Vagina (tissue), 2 donors: ENCODE measurements at regions not wholly inside any gene's neighbourhood (a gene's known extent, or its start where the extent isn't known, plus 50 kb on each side); places are given as distances from the start of the nearest gene placed in this dataset.

Source experiments
- DNase-seq, 2 donors: peaks; one replicate each; pipeline ENCODE4 v3.0.0-alpha.2; 2017; ENCODE audit errors: extremely low spot score in 2 of 2
- H3K27ac ChIP-seq: fragments of 200-600 bp; sonication (generic); one replicate; pipeline ENCODE4 v1.5.1; 2019
- H3K27me3 ChIP-seq: fragments of 200-600 bp; sonication (generic); one replicate; pipeline ENCODE4 v1.5.1; 2019
- H3K36me3 ChIP-seq, 2 donors: fragments of 200-600 bp; sonication (generic); one replicate each; pipeline ENCODE4 v1.5.1; 2017 to 2019
- H3K4me1 ChIP-seq: fragments of 200-600 bp; sonication (generic); one replicate; pipeline ENCODE4 v1.5.1; 2019
- H3K4me3 ChIP-seq, 2 donors: fragments of 200-600 bp; sonication (generic); 1 replicate in 1 of 2; 2 replicates in 1 of 2; pipeline ENCODE4 v1.5.1; 2016 to 2019
- H3K9me3 ChIP-seq: fragments of 200-600 bp; sonication (generic); one replicate; pipeline ENCODE4 v1.5.1; 2019
- POLR2A ChIP-seq, 2 donors: fragments of 450-650 bp; IDR thresholded peaks; one replicate each; pipeline ENCODE4 v1.6.1; 2017; ENCODE audit warnings: antibody characterized with exemption in 2 of 2, mild to moderate bottlenecking in 2 of 2, moderate library complexity in 2 of 2
- POLR2AphosphoS5 ChIP-seq, 2 donors: sonication (generic); formaldehyde crosslinking; IDR thresholded peaks; one replicate each; pipeline ENCODE4 v1.9.0; 2017; ENCODE audit warnings: antibody characterized with exemption in 2 of 2, mild to moderate bottlenecking in 2 of 2, low read depth in 1 of 2; ENCODE audit not compliant: insufficient read depth in 1 of 2
- intact Hi-C: fragments of 100-400 bp; cut with DNase I; formaldehyde crosslinking; loops from one replicate; pipeline ENCODE4 v1.15.1; 2023
- TF ChIP-seq, protein P1 (sequence below), 3 experiments: fragments of 450-650 bp in 2 of 3; fragments of 200-600 bp in 1 of 3; sonication (generic) in 1 of 3; IDR thresholded peaks; one replicate each; pipeline ENCODE4 v1.5.1; 2017 to 2019; ENCODE audit warnings: antibody characterized with exemption in 3 of 3, mild to moderate bottlenecking in 2 of 3, moderate library complexity in 2 of 3

DNA sequence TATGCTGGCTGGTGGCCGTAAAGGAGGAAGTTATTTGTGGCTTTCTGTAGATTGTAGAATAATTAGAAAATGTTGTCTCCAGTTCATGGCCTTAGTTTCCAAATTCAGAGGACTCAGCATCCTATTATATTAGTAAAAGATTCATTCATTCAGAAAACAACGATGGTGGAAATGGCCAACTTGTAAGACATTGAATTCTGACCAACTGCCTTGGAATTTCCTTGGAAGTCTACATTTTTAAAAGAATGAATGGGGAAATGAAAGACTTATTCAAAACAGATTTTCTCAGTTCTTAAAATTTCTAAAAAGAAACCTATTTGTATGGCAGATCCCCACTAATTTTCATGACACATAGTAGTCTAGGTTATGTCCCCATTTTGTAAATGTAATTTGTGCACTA, 561.5 kb downstream of the ANKRD50 start:
- H3K36me3 ChIP-seq, result no peaks in the 10 kb centered on the region
- DNase-seq, result no peak
- intact Hi-C loops, result no loop called here

DNA sequence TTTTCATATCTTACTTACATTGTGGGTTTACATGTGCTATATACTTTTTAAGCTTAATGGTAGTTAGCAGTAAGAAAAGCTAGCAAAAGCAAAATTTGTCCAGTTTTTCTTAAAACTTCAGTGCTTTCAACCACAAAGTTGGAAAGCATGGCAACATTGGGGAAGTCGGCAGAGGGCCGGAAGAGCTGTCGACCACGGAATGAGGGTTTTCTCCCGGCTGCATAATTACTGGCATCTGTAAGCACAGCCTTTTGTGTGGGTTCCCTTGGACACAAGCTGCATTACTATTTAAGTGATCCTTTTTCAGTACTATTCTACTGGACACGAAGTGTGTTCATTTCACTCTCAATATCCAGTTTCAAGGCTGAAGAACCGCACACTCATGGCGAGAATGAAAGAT, 560.4 kb downstream of the ANKRD50 start:
- TF ChIP-seq, protein P1, sequence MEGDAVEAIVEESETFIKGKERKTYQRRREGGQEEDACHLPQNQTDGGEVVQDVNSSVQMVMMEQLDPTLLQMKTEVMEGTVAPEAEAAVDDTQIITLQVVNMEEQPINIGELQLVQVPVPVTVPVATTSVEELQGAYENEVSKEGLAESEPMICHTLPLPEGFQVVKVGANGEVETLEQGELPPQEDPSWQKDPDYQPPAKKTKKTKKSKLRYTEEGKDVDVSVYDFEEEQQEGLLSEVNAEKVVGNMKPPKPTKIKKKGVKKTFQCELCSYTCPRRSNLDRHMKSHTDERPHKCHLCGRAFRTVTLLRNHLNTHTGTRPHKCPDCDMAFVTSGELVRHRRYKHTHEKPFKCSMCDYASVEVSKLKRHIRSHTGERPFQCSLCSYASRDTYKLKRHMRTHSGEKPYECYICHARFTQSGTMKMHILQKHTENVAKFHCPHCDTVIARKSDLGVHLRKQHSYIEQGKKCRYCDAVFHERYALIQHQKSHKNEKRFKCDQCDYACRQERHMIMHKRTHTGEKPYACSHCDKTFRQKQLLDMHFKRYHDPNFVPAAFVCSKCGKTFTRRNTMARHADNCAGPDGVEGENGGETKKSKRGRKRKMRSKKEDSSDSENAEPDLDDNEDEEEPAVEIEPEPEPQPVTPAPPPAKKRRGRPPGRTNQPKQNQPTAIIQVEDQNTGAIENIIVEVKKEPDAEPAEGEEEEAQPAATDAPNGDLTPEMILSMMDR (IDR thresholded peaks at IDR 0.05), result no peak
- TF ChIP-seq POLR2AphosphoS5 (IDR thresholded peaks at IDR 0.05; ENCODE audit: insufficient read depth in 1 of 2, low read depth in 1 of 2) (no peak), POLR2A (IDR thresholded peaks at IDR 0.05) (no peak)
- intact Hi-C loops, result no loop called here
- Histone ChIP-seq H3K4me3 (no peak overlapping the region), H3K27me3 (no peaks in the 10 kb centered on the region), H3K27ac (no peak overlapping the region), H3K9me3 (no peaks in the 10 kb centered on the region), H3K4me1 (no peaks in the 10 kb centered on the region), H3K36me3 (no peaks in the 10 kb centered on the region)
- no peak for DNase-seq

More for the DNA sequence above, 561.5 kb downstream of the ANKRD50 start:
- H3K27me3 ChIP-seq, result no peaks in the 10 kb centered on the region
- H3K27ac ChIP-seq, result no peak overlapping the region
- no peaks in the 10 kb centered on the region for H3K4me1 ChIP-seq
- no peak overlapping the region for H3K4me3 ChIP-seq
- H3K9me3 ChIP-seq, result no peaks in the 10 kb centered on the region
- TF ChIP-seq, protein P1 (IDR thresholded peaks at IDR 0.05), result no peak
- TF ChIP-seq POLR2AphosphoS5 (IDR thresholded peaks at IDR 0.05; ENCODE audit: insufficient read depth in 1 of 2, low read depth in 1 of 2) (no peak), POLR2A (IDR thresholded peaks at IDR 0.05) (no peak)

GRCh38 chr4:124155239-124155638, 557.3 kb downstream of the ANKRD50 start:
- no peak overlapping the region for H3K4me3 ChIP-seq
- no peak overlapping the region for H3K27ac ChIP-seq
- TF ChIP-seq, protein P1 (IDR thresholded peaks at IDR 0.05), result no peak
- TF ChIP-seq POLR2A (IDR thresholded peaks at IDR 0.05), result no peak
- no peak for TF ChIP-seq POLR2AphosphoS5 (IDR thresholded peaks at IDR 0.05; ENCODE audit: insufficient read depth in 1 of 2, low read depth in 1 of 2)
- intact Hi-C loops, result no loop called here
- no peaks in the 10 kb centered on the region for H3K36me3 ChIP-seq
- H3K27me3 ChIP-seq, result no peaks in the 10 kb centered on the region
- DNase-seq, result no peak
- no peaks in the 10 kb centered on the region for H3K4me1 ChIP-seq
- H3K9me3 ChIP-seq, result no peaks in the 10 kb centered on the region

DNA sequence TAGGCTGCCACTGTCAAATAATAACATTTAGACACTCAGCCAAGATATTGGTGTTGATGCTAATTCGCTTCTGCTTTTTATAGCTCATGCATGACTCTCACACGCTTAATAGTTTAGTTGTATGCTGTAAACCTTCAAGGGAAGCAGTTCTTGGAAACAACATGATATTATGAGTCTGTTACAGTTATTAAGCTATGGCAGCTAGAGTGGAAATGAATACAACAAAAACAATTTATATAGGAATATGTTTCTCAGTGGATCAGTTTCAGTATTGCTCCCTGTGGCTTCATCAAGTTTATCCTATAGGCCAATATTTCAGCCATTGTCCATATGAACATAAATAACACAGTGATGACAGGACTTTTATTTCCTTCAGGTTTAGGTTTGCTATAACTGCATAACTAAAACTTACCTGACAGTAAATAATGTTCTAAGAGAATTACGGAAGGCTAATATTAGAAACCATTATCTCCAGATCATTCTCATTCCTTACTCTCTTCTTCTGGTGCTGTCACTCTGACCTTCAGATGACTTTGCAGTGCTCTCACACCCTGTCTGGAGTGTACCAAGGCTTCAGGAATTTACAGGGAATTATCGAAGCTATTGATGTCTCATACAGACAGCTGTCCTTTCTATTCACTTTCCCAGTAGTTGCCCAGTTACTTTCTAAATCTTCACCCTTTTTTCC, 555.0 kb downstream of the ANKRD50 start:
- Histone ChIP-seq H3K9me3 (no peaks in the 10 kb centered on the region), H3K27me3 (no peaks in the 10 kb centered on the region), H3K36me3 (no peaks in the 10 kb centered on the region), H3K4me3 (no peak overlapping the region), H3K27ac (no peak overlapping the region), H3K4me1 (no peaks in the 10 kb centered on the region)
- no peak for DNase-seq
- no peak for TF ChIP-seq POLR2A (IDR thresholded peaks at IDR 0.05)
- TF ChIP-seq, protein P1 (IDR thresholded peaks at IDR 0.05), result no peak
- no peak for TF ChIP-seq POLR2AphosphoS5 (IDR thresholded peaks at IDR 0.05; ENCODE audit: insufficient read depth in 1 of 2, low read depth in 1 of 2)
- intact Hi-C loops, result no loop called here

DNA sequence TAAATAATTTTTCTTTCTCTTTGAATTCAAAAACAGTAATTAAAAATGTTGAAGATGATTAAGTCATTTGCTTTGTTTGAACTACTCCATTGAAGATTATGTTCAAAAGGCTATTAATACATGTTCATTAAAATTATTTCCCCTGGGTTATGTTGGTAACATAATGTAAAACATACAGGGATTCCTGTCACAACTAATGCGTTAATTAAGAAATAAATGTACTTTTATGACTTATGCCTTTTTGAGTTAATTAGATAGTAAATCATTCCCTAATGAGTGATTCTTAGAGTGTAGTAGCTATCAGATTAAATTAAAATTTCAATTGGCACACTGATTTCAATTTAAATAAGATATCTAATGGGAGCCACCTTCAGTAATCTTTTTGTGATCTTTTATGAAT, 549.1 kb downstream of the ANKRD50 start:
- no peaks in the 10 kb centered on the region for H3K9me3 ChIP-seq
- intact Hi-C loops, result no loop called here
- no peaks in the 10 kb centered on the region for H3K36me3 ChIP-seq
- TF ChIP-seq POLR2AphosphoS5 (IDR thresholded peaks at IDR 0.05; ENCODE audit: insufficient read depth in 1 of 2, low read depth in 1 of 2), result no peak
- no peak for TF ChIP-seq POLR2A (IDR thresholded peaks at IDR 0.05)
- TF ChIP-seq, protein P1 (IDR thresholded peaks at IDR 0.05), result no peak
- no peaks in the 10 kb centered on the region for H3K27me3 ChIP-seq
- H3K27ac ChIP-seq, result no peak overlapping the region
- no peak overlapping the region for H3K4me3 ChIP-seq
- DNase-seq, result no peak
- H3K4me1 ChIP-seq, result no peaks in the 10 kb centered on the region
